Stimulated activated CD4-positive, alpha-beta T cell treated with anti-CD3 and anti-CD28 coated beads, Interleukin-15, amount 100 ng/mL, for 48 hours (primary cell): ENCODE measurements at regions not wholly inside any gene's neighbourhood (a gene's known extent, or its start where the extent isn't known, plus 50 kb on each side); places are given as distances from the start of the nearest gene placed in this dataset.

Experiments
- DNase-seq, 2 donors: peaks; one replicate each; pipeline ENCODE4 v3.0.0-alpha.2; 2020; ENCODE audit warnings: low read depth in 2 of 2

GRCh38 chr20:40806929-40807820 lies 118.1 kb upstream of the MAFB start:
- DNase-seq = no peak

- no peak for DNase-seq
These were observed 118.8 kb upstream of the MAFB start for GRCh38 chr20:40807821-40808170.

GRCh38 chr20:40808936-40809335 lies 119.9 kb upstream of the MAFB start:
- no peak for DNase-seq

- DNase-seq = no peak
These were observed 120.3 kb upstream of the MAFB start for GRCh38 chr20:40809361-40809760.

- no peak for DNase-seq
These were observed 121.4 kb upstream of the MAFB start for GRCh38 chr20:40810332-40811000.

- no peak for DNase-seq
These were observed 122.0 kb upstream of the MAFB start for GRCh38 chr20:40811004-40811403.

- DNase-seq = no peak
These were observed 122.8 kb upstream of the MAFB start for GRCh38 chr20:40811660-40812414.

- DNase-seq = no peak
These were observed 123.4 kb upstream of the MAFB start for GRCh38 chr20:40812415-40812925.

GRCh38 chr20:40813029-40813431 lies 124.0 kb upstream of the MAFB start:
- no peak for DNase-seq

- DNase-seq = no peak
These were observed 124.9 kb upstream of the MAFB start for GRCh38 chr20:40813708-40814630.

GRCh38 chr20:40814631-40814960 lies 125.6 kb upstream of the MAFB start:
- no peak for DNase-seq

- DNase-seq = no peak
These were observed 126.4 kb upstream of the MAFB start for GRCh38 chr20:40815156-40816038.

- no peak for DNase-seq
These were observed 127.0 kb upstream of the MAFB start for GRCh38 chr20:40816039-40816352.

- DNase-seq = no peak
These were observed 132.4 kb upstream of the MAFB start for GRCh38 chr20:40821429-40821828.

GRCh38 chr20:40826699-40827098 lies 137.7 kb upstream of the MAFB start:
- no peak for DNase-seq

- DNase-seq = no peak
These were observed 146.3 kb upstream of the MAFB start for GRCh38 chr20:40835321-40835720.

- no peak for DNase-seq
These were observed 149.5 kb upstream of the MAFB start for GRCh38 chr20:40838509-40838908.

GRCh38 chr20:40843251-40843650 lies 154.2 kb upstream of the MAFB start:
- no peak for DNase-seq

GRCh38 chr20:40844332-40844731 lies 155.3 kb upstream of the MAFB start:
- DNase-seq = no peak

GRCh38 chr20:40848096-40848495 lies 159.1 kb upstream of the MAFB start:
- DNase-seq = no peak

GRCh38 chr20:40848526-40848925 lies 159.5 kb upstream of the MAFB start:
- no peak for DNase-seq
